Epithelial cell of proximal tubule (primary cell): ENCODE measurements at regions not wholly inside any gene's neighbourhood (a gene's known extent, or its start where the extent isn't known, plus 50 kb on each side); places are given as distances from the start of the nearest gene placed in this dataset.

Experiments
- DNase-seq: peaks from one replicate; pipeline ENCODE4 v3.0.0-alpha.2; 2011; ENCODE audit warnings: low read depth
- H3K4me3 ChIP-seq: 2 replicates; pipeline ENCODE4 v1.5.1; 2011; ENCODE audit warnings: low read depth, mild to moderate bottlenecking, low read length
- TF ChIP-seq, protein P1 (sequence below): conservative IDR thresholded peaks from 2 replicates; pipeline ENCODE4 v1.5.1; 2012; ENCODE audit warnings: low read depth, mild to moderate bottlenecking, low read length

DNA sequence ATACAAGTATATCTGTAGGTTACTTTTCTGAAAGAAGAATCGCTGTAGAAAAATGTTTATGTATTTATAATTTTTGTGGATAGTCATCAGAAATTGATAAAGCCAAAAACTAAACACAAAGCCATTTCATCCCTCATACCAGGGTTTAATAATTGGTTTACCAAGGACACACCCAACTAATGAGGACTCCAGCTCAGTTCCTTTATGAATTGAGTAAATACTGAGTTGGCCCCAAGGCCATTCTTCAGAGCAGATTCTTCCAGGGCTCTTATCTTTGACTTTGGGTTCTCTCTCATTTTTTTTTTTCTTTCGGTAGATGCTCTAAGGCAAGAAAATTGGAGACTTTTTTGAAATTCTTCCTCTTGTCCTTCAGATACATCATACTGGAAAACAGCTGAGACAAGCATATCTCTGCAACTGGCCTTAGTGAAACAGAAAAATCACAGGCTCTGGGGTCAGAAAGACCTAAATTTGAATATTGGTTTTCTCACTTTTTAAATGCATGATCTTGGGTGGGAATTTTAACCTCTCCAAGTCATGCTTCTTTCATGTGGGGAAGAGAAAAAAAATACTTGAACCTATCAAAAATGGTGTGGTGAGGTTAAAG, 401.8 kb downstream of the ARHGEF28 start:
- DNase-seq, result no peak
- H3K4me3 ChIP-seq, result no peak overlapping the region
- TF ChIP-seq, protein P1, sequence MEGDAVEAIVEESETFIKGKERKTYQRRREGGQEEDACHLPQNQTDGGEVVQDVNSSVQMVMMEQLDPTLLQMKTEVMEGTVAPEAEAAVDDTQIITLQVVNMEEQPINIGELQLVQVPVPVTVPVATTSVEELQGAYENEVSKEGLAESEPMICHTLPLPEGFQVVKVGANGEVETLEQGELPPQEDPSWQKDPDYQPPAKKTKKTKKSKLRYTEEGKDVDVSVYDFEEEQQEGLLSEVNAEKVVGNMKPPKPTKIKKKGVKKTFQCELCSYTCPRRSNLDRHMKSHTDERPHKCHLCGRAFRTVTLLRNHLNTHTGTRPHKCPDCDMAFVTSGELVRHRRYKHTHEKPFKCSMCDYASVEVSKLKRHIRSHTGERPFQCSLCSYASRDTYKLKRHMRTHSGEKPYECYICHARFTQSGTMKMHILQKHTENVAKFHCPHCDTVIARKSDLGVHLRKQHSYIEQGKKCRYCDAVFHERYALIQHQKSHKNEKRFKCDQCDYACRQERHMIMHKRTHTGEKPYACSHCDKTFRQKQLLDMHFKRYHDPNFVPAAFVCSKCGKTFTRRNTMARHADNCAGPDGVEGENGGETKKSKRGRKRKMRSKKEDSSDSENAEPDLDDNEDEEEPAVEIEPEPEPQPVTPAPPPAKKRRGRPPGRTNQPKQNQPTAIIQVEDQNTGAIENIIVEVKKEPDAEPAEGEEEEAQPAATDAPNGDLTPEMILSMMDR, result no peak

DNA sequence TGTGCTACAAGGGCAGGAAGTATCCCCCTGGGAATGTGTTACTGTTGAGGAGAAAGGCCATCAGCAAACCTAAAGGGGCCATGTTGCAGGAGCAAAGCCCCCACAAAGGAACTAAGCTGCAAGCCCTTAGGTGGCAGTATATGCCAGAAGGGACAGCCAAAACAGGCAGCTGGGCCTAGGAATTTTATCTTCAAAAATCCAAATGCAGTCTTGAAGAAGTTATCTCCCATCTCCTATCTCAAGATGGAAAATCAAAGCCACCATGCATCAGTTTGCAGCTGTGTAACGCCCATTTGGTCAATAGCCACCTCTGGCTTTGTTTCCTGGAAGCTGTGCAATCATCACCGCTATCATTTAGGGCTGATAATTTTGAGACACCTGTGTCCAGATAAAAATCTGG, 400.3 kb downstream of the ARHGEF28 start:
- TF ChIP-seq, protein P1, result no peak
- no peak for DNase-seq
- H3K4me3 ChIP-seq, result no peak overlapping the region

DNA sequence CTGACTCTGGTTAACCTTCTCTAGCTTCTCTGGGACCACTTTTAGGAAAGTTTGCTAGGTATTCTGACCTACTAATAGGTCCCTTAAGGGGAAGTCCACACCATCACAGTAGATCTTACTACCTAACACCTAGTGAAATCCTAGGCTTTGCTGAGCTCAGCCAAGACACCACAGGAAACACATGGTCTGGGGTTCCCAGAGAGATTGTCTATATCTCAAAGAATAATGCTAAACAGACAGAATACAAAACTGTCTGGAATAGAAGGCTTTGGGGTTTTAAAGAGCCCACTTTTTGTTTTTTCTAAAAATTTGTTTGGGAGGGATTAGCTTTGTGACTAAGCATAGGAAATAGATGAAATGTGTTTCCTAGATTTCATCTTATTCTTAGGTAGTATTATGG, 395.1 kb downstream of the ARHGEF28 start:
- H3K4me3 ChIP-seq, result no peak overlapping the region
- TF ChIP-seq, protein P1, result no peak
- DNase-seq, result no peak

DNA sequence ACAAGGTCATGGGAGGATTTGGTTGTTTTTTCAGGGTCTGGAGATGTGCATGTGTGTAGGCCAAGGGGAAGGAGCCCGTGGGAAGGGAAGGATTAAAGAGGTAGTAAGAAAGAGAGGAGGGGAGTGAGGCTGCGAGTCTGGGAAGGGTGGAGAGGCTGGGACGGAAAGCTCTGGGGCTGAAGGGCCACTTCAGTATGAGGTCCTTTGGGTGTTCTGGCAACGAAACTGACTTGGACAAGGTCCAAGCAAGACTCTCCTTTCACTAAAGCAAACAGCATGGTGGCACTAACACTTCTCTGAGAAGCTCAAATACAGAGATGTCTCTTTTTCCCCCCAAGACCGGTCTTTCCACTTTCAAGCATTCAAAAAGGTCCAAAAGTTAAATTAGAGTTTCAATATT, 394.5 kb downstream of the ARHGEF28 start:
- TF ChIP-seq, protein P1, result no peak
- no peak overlapping the region for H3K4me3 ChIP-seq
- DNase-seq, result no peak

DNA sequence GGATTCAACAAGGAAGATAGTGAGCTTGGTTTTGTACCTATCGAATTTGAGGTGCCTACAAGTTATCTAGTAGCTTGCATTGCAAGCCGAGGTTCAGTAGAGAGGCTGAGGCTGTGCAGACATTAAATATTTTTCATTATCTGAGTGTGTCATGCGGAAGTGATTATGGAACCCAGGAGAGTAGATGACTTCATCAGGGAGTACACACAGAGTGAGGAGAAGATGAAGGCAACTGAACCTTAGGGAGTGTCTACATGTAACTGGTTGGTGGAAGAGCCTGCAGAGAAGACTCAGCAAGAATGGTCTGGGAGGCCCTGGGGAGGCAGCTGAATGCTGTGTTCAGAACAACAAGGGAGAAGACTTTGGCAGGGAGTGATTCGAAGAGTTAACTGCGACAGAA, 393.9 kb downstream of the ARHGEF28 start:
- H3K4me3 ChIP-seq, result no peak overlapping the region
- DNase-seq, result no peak
- TF ChIP-seq, protein P1, result no peak

DNA sequence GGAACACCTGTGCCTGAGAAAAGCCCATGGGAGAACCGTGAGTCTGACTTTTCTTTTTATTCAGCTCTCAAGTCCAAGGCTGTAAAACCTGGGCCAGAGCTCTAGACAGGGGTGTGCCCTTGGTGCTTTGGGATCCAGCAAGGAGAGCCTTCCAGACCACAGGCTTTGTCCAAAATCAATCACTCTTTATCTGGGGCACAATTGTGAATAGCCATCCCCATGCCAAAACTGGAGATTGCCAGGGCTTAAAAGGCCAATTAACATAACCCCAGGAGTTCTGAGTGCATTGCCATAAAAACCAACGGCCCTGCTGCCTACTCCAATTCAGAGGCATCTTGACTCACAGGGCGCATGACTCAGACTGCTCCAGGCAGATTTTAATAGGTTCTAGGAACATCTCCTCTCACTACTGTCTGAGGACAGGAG, 391.8 kb downstream of the ARHGEF28 start:
- TF ChIP-seq, protein P1, result no peak
- no peak for DNase-seq
- H3K4me3 ChIP-seq, result no peak overlapping the region

DNA sequence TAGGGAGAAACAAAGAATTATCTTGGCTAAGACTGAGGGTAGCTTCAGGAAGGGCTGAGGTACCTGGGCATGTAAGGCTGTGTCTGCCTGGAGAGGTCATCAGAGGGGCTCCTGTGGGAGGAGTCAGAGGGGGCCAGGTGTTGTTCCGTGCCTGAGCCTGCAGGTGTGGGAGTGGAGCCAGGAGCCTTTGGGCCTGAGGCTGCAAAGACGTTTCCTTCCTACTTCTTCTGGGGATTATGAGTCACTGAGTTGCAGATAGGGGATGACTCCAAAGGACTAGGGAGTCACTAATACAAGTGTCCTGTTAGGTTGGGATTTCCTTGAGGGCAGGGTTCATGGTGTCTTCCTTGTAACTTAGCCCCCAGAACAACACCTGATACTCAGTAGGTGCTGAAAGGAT, 391.1 kb downstream of the ARHGEF28 start:
- DNase-seq, result no peak
- no peak overlapping the region for H3K4me3 ChIP-seq
- TF ChIP-seq, protein P1, result no peak
